ENCODE measurements at regions not wholly inside any gene's neighbourhood (a gene's known extent, or its start where the extent isn't known, plus 50 kb on each side); places are given as distances from the start of the nearest gene placed in this dataset.
A peak's percentile ranks its signal among the peaks of the same experiment; 100 is the strongest.

DNA sequence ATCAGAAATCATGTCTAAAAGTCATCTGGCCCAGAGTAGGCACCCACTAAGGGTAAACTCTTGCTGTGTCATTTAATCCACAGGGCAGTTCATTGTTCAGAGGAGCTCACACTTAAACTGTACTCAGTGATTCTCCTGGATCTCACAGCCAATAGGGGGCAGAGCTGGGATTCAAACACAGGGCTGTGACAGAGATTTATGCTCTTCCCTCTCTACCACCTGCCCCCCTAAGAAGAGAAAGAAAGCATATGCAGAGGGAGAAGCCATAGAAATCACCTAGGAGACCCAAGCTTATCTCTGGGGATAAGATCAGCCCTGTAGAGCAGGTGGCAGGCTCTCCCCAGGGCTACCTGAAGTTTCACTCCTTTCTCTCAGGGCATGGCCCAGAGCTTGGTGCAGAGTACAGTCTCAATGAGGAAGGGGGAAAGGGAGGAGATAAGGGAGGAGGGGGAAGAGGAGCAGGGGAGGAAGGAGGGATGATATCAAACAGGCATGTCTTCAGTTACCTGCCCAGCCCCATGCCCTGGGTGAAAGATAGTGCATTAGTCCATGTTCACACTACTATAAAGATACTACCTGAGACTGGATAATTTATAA is 51.8 kb upstream of the ADPGK start:
- TF ChIP-seq, protein P1, sequence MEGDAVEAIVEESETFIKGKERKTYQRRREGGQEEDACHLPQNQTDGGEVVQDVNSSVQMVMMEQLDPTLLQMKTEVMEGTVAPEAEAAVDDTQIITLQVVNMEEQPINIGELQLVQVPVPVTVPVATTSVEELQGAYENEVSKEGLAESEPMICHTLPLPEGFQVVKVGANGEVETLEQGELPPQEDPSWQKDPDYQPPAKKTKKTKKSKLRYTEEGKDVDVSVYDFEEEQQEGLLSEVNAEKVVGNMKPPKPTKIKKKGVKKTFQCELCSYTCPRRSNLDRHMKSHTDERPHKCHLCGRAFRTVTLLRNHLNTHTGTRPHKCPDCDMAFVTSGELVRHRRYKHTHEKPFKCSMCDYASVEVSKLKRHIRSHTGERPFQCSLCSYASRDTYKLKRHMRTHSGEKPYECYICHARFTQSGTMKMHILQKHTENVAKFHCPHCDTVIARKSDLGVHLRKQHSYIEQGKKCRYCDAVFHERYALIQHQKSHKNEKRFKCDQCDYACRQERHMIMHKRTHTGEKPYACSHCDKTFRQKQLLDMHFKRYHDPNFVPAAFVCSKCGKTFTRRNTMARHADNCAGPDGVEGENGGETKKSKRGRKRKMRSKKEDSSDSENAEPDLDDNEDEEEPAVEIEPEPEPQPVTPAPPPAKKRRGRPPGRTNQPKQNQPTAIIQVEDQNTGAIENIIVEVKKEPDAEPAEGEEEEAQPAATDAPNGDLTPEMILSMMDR (conservative IDR thresholded peaks at IDR 0.05; ENCODE audit: low read depth, low read length), result peak; percentile 60
- no peak for TF ChIP-seq EZH2 (IDR thresholded peaks at IDR 0.05; ENCODE audit: borderline replicate concordance, low read depth, low read length, poor library complexity, severe bottlenecking)
